Prostate gland (tissue), 2 donors: ENCODE measurements at regions not wholly inside any gene's neighbourhood (a gene's known extent, or its start where the extent isn't known, plus 50 kb on each side); places are given as distances from the start of the nearest gene placed in this dataset.

Experiments
- DNase-seq: peaks from one replicate; pipeline ENCODE4 v3.0.0-alpha.2; 2019; ENCODE audit warnings: low spot score
- H3K27ac ChIP-seq, 2 donors: fragments of 200-600 bp; sonication (generic); 2 replicates each; pipeline ENCODE4 v1.5.1; 2017 to 2019
- H3K27me3 ChIP-seq: fragments of 200-600 bp; sonication (generic); replicated peaks from 2 replicates; pipeline ENCODE4 v1.5.1; 2019; ENCODE audit not compliant: insufficient read depth
- H3K36me3 ChIP-seq, 2 donors: fragments of 200-600 bp; sonication (generic); 1 replicate in 1 of 2; 2 replicates in 1 of 2; pipeline versions ENCODE4 v1.5.1 to v1.8.1; 2017 to 2019
- H3K4me1 ChIP-seq: fragments of 200-600 bp; sonication (generic); replicated peaks from 2 replicates; pipeline ENCODE4 v1.5.1; 2019
- H3K4me3 ChIP-seq, 2 donors: fragments of 200-600 bp; sonication (generic); 2 replicates each; pipeline ENCODE4 v1.5.1; 2017 to 2019
- H3K9me3 ChIP-seq: fragments of 200-600 bp; sonication (generic); 2 replicates; pipeline ENCODE4 v1.5.1; 2017
- CTCF ChIP-seq, 4 experiments: fragments of 200-600 bp in 2 of 4; fragments of 450-650 bp in 2 of 4; sonication (generic) in 2 of 4; IDR thresholded peaks; 1 replicate in 3 of 4; 2 replicates in 1 of 4; pipeline ENCODE4 v1.5.1; 2016 to 2019; ENCODE audit warnings: antibody characterized with exemption in 4 of 4, mild to moderate bottlenecking in 2 of 4, moderate library complexity in 2 of 4
- POLR2A ChIP-seq: fragments of 450-650 bp; IDR thresholded peaks from one replicate; pipeline ENCODE4 v1.6.1; 2016; ENCODE audit warnings: antibody characterized with exemption, mild to moderate bottlenecking
- POLR2AphosphoS5 ChIP-seq: sonication (generic); formaldehyde crosslinking; IDR thresholded peaks from one replicate; pipeline ENCODE4 v1.6.1; 2017; ENCODE audit warnings: antibody characterized with exemption
- WGBS: methylation state at CpG from one replicate; pipeline ENCODE4 v1.1.5; 2018; 5-methylcytosine and 5-hydroxymethylcytosine counted together
- intact Hi-C: fragments of 100-400 bp; cut with DNase I; formaldehyde crosslinking; loops from one replicate; pipeline ENCODE4 v1.14.2; 2022

GRCh38 chr11:107276077-107276476 lies 181.5 kb downstream of the CWF19L2 start:
- no peaks in the 10 kb centered on the region for H3K4me1 ChIP-seq
- H3K27me3 ChIP-seq, result no peaks in the 10 kb centered on the region
- no peak overlapping the region for H3K27ac ChIP-seq
- H3K36me3 ChIP-seq, result no peaks in the 10 kb centered on the region
- intact Hi-C loops, result no loop called here
- 67% methylated on average over 2 of the region's 2 CpGs for WGBS
- DNase-seq, result no peak
- H3K4me3 ChIP-seq, result no peak overlapping the region
- TF ChIP-seq CTCF (IDR thresholded peaks at IDR 0.05) (no peak), POLR2AphosphoS5 (no peak), POLR2A (no peak)
- H3K9me3 ChIP-seq, result no peaks in the 10 kb centered on the region

- H3K27ac ChIP-seq, result no peak overlapping the region
- no peaks in the 10 kb centered on the region for H3K4me1 ChIP-seq
- intact Hi-C loops, result no loop called here
- H3K27me3 ChIP-seq, result no peaks in the 10 kb centered on the region
- TF ChIP-seq POLR2A (no peak), CTCF (IDR thresholded peaks at IDR 0.05) (no peak), POLR2AphosphoS5 (no peak)
- no peak for DNase-seq
- 71% methylated on average over 1 of the region's 1 CpG for WGBS
- no peaks in the 10 kb centered on the region for H3K9me3 ChIP-seq
- H3K4me3 ChIP-seq, result no peak overlapping the region
- no peaks in the 10 kb centered on the region for H3K36me3 ChIP-seq
Observed at GRCh38 chr11:107275632-107276031, 182.0 kb downstream of the CWF19L2 start.

- intact Hi-C loops, result no loop called here
- TF ChIP-seq POLR2A (no peak), POLR2AphosphoS5 (no peak), CTCF (IDR thresholded peaks at IDR 0.05) (no peak)
- no peaks in the 10 kb centered on the region for H3K36me3 ChIP-seq
- H3K4me3 ChIP-seq, result no peak overlapping the region
- no peak overlapping the region for H3K27ac ChIP-seq
- DNase-seq, result no peak
- H3K4me1 ChIP-seq, result no peaks in the 10 kb centered on the region
- H3K9me3 ChIP-seq, result no peaks in the 10 kb centered on the region
- no peaks in the 10 kb centered on the region for H3K27me3 ChIP-seq
- 88% methylated on average over 4 of the region's 4 CpGs for WGBS
Observed at GRCh38 chr11:107274138-107274537, 183.5 kb downstream of the CWF19L2 start.

GRCh38 chr11:107272561-107272960 lies 185.1 kb downstream of the CWF19L2 start:
- Histone ChIP-seq H3K27me3 (no peaks in the 10 kb centered on the region), H3K36me3 (no peaks in the 10 kb centered on the region), H3K4me1 (no peaks in the 10 kb centered on the region), H3K4me3 (no peak overlapping the region), H3K27ac (no peak overlapping the region), H3K9me3 (no peaks in the 10 kb centered on the region)
- no peak for DNase-seq
- TF ChIP-seq CTCF (IDR thresholded peaks at IDR 0.05) (no peak), POLR2A (no peak), POLR2AphosphoS5 (no peak)
- 82% methylated on average over 5 of the region's 5 CpGs for WGBS
- intact Hi-C loops, result no loop called here

- 91% methylated on average over 7 of the region's 7 CpGs for WGBS
- H3K36me3 ChIP-seq, result no peaks in the 10 kb centered on the region
- no peaks in the 10 kb centered on the region for H3K4me1 ChIP-seq
- TF ChIP-seq POLR2AphosphoS5 (no peak), POLR2A (no peak), CTCF (IDR thresholded peaks at IDR 0.05) (no peak)
- intact Hi-C loops, result no loop called here
- no peaks in the 10 kb centered on the region for H3K27me3 ChIP-seq
- no peak overlapping the region for H3K4me3 ChIP-seq
- no peak for DNase-seq
- no peaks in the 10 kb centered on the region for H3K9me3 ChIP-seq
- no peak overlapping the region for H3K27ac ChIP-seq
Observed at GRCh38 chr11:107271425-107271824, 186.2 kb downstream of the CWF19L2 start.
